Medulla oblongata (tissue), 1 donor: ENCODE measurements at regions not wholly inside any gene's neighbourhood (a gene's known extent, or its start where the extent isn't known, plus 50 kb on each side); places are given as distances from the start of the nearest gene placed in this dataset.
"Not testable (repeated sequence)": the region's sequence is repeated elsewhere in the genome, so short reads cannot be mapped to it uniquely, and the experiment has no call there.

Experiments used
- DNase-seq: peaks from one replicate; pipeline ENCODE4 v3.0.0-alpha.2; 2015; ENCODE audit errors: extremely low spot score

- DNase-seq: no peak
Measured at GRCh38 chr9:78383130-78383529, 86.2 kb downstream of the PSAT1 start.

GRCh38 chr9:78386348-78386747 lies 89.4 kb downstream of the PSAT1 start:
- DNase-seq: no peak

GRCh38 chr9:78386773-78387172 lies 89.8 kb downstream of the PSAT1 start:
- DNase-seq: no peak

- no peak for DNase-seq
Measured at GRCh38 chr9:78393340-78393739, 96.4 kb downstream of the PSAT1 start.

- DNase-seq: no peak
Measured at GRCh38 chr9:78393932-78394331, 97.0 kb downstream of the PSAT1 start.

GRCh38 chr9:78396087-78396486 lies 99.2 kb downstream of the PSAT1 start:
- DNase-seq: no peak

- DNase-seq: no peak
Measured at GRCh38 chr9:78397045-78397444, 100.1 kb downstream of the PSAT1 start.

- DNase-seq: no peak
Measured at GRCh38 chr9:78397454-78397853, 100.5 kb downstream of the PSAT1 start.

GRCh38 chr9:78399153-78399552 lies 102.2 kb downstream of the PSAT1 start:
- no peak for DNase-seq

GRCh38 chr9:78400496-78400895 lies 103.6 kb downstream of the PSAT1 start:
- no peak for DNase-seq

- no peak for DNase-seq
Measured at GRCh38 chr9:78405461-78405860, 108.5 kb downstream of the PSAT1 start.

- no peak for DNase-seq
Measured at GRCh38 chr9:78406146-78406545, 109.2 kb downstream of the PSAT1 start.

GRCh38 chr9:78406933-78407332 lies 110.0 kb downstream of the PSAT1 start:
- DNase-seq: no peak

GRCh38 chr9:78407636-78408312 lies 110.8 kb downstream of the PSAT1 start:
- no peak for DNase-seq

GRCh38 chr9:78408388-78408787 lies 111.5 kb downstream of the PSAT1 start:
- DNase-seq: no peak

- not testable (repeated sequence) for DNase-seq
Measured at GRCh38 chr9:78409928-78410510, 113.1 kb downstream of the PSAT1 start.

- DNase-seq: no peak
Measured at GRCh38 chr9:78422309-78422708, 125.4 kb downstream of the PSAT1 start.

- DNase-seq: no peak
Measured at GRCh38 chr9:78424299-78424698, 127.4 kb downstream of the PSAT1 start.

GRCh38 chr9:78428640-78429039 lies 131.7 kb downstream of the PSAT1 start:
- no peak for DNase-seq

GRCh38 chr9:78430387-78430786 lies 133.5 kb downstream of the PSAT1 start:
- no peak for DNase-seq

- DNase-seq: not testable (repeated sequence)
Measured at GRCh38 chr9:78431039-78431438, 134.1 kb downstream of the PSAT1 start.

GRCh38 chr9:78436873-78437272 lies 139.9 kb downstream of the PSAT1 start:
- no peak for DNase-seq

- DNase-seq: no peak
Measured at GRCh38 chr9:78437296-78437695, 140.4 kb downstream of the PSAT1 start.

GRCh38 chr9:78437806-78438205 lies 140.9 kb downstream of the PSAT1 start:
- DNase-seq: no peak
